ENCODE measurements at regions not wholly inside any gene's neighbourhood (a gene's known extent, or its start where the extent isn't known, plus 50 kb on each side); places are given as distances from the start of the nearest gene placed in this dataset.

DNA sequence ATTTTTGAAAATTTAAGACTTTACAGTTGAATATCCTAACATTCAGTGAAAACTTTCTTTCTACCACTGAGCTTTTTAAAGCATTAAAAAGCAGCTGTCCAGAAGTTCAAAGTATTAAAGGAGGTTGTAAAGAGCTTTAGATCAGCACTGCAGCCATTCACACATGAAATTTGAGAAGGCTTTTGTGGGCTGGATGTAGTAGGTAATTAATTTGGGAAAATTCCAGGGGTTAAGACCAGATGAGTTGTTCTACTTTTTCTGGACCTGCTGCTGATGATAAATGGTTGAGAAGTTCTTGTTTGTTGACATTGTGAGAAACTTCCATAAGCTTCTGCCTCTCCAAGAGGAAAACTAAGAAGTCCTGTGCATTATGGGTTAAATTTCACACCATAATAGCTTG, 1779.6 kb upstream of the PRR20A start:
- intact Hi-C loops (cut with micrococcal nuclease), result no loop called here
- Histone ChIP-seq H3K36me3 (ENCODE audit: insufficient read depth, low read length) (no peaks in the 10 kb centered on the region), H3K4me3 (ENCODE audit: low read length in 2 of 2) (no peak overlapping the region), H3K4me1 (ENCODE audit: insufficient read depth, low read length) (no peaks in the 10 kb centered on the region), H3K27me3 (ENCODE audit: insufficient read depth, low read length) (no peaks in the 10 kb centered on the region), H3K27ac (ENCODE audit: low read depth, low read length) (no peak overlapping the region), H3K9me3 (ENCODE audit: control insufficient read depth in 1 of 2, low read length in 2 of 2) (no peaks in the 10 kb centered on the region)
- Mint-ChIP-seq H3K36me3 (no peaks in the 10 kb centered on the region), H3K9me3 (peaks cover 0 to 24% (median 5%) of the 10 kb centered on the region in 8 donors), H3K27ac (no peak overlapping the region), H3K4me1 (no peaks in the 10 kb centered on the region), H3K27me3 (no peaks in the 10 kb centered on the region), H3K4me3 (no peak overlapping the region)
- CTCF ChIA-PET (ENCODE audit: partially characterized antibody), result no interaction called here
- POLR2A ChIA-PET (ENCODE audit: partially characterized antibody), result no interaction called here
- no peak for DNase-seq

DNA sequence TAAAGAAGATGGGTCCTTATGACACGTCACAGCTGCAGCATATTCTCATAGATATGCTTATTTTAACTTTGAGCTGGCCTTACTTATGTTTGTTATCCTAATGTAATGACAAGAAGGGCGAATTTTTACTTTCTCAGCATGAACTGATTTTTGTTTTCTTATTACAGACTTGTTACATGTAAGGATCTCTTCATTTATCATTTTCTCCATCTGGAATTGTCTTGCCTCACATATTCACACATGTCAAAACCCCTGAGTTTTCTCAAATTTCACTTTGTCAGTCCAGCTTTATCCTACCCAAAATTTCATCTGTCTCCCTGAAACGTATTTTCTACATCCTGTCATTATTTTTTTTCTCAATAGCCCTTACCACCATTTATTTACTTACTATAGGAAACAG, 1774.0 kb upstream of the PRR20A start:
- Histone ChIP-seq H3K27me3 (ENCODE audit: insufficient read depth, low read length) (no peaks in the 10 kb centered on the region), H3K36me3 (ENCODE audit: insufficient read depth, low read length) (no peaks in the 10 kb centered on the region), H3K4me3 (ENCODE audit: low read length in 2 of 2) (no peak overlapping the region), H3K27ac (ENCODE audit: low read depth, low read length) (no peak overlapping the region), H3K9me3 (ENCODE audit: control insufficient read depth in 1 of 2, low read length in 2 of 2) (no peaks in the 10 kb centered on the region), H3K4me1 (ENCODE audit: insufficient read depth, low read length) (no peaks in the 10 kb centered on the region)
- ChIA-PET POLR2A (ENCODE audit: partially characterized antibody) (no interaction called here), CTCF (ENCODE audit: partially characterized antibody) (no interaction called here)
- intact Hi-C loops (cut with micrococcal nuclease), result no loop called here
- peaks cover 0 to 11% (median 7%) of the 10 kb centered on the region in 8 donors for H3K9me3 Mint-ChIP-seq
- DNase-seq, result no peak
- H3K4me1 Mint-ChIP-seq, result no peaks in the 10 kb centered on the region
- H3K36me3 Mint-ChIP-seq, result no peaks in the 10 kb centered on the region
- H3K4me3 Mint-ChIP-seq, result no peak overlapping the region
- H3K27ac Mint-ChIP-seq, result no peak overlapping the region
- no peaks in the 10 kb centered on the region for H3K27me3 Mint-ChIP-seq

DNA sequence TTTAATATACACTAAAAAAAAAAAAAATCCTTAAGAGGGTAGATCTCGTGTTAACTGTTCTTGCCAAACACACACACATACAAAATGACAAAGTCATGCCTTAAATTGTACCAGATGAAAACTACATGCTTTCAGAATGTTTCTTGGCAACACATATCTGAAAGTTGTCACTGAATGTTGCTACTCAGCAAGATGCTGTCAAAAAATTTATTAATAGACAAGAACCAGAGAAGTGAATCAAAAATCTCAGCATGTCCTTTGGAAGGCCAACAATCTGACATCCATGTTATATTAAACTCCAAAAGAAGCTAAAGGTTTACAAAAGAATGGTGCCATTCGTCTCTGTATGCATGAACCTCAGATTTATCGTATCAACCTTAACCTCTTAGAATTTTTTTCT, 1746.2 kb upstream of the PRR20A start:
- H3K27me3 Mint-ChIP-seq, result no peaks in the 10 kb centered on the region
- Histone ChIP-seq H3K27ac (ENCODE audit: low read depth, low read length) (no peak overlapping the region), H3K4me1 (ENCODE audit: insufficient read depth, low read length) (no peaks in the 10 kb centered on the region), H3K36me3 (ENCODE audit: insufficient read depth, low read length) (no peaks in the 10 kb centered on the region), H3K4me3 (ENCODE audit: low read length in 2 of 2) (no peak overlapping the region), H3K27me3 (ENCODE audit: insufficient read depth, low read length) (no peaks in the 10 kb centered on the region), H3K9me3 (ENCODE audit: control insufficient read depth in 1 of 2, low read length in 2 of 2) (no peaks in the 10 kb centered on the region)
- no peak for DNase-seq
- CTCF ChIA-PET (ENCODE audit: partially characterized antibody), result no interaction called here
- intact Hi-C loops (cut with micrococcal nuclease), result no loop called here
- no peaks in the 10 kb centered on the region for H3K4me1 Mint-ChIP-seq
- no peak overlapping the region for H3K27ac Mint-ChIP-seq
- peaks cover 0 to 14% (median 6%) of the 10 kb centered on the region in 8 donors for H3K9me3 Mint-ChIP-seq
- no peaks in the 10 kb centered on the region for H3K36me3 Mint-ChIP-seq
- POLR2A ChIA-PET (ENCODE audit: partially characterized antibody), result no interaction called here
- H3K4me3 Mint-ChIP-seq, result no peak overlapping the region

DNA sequence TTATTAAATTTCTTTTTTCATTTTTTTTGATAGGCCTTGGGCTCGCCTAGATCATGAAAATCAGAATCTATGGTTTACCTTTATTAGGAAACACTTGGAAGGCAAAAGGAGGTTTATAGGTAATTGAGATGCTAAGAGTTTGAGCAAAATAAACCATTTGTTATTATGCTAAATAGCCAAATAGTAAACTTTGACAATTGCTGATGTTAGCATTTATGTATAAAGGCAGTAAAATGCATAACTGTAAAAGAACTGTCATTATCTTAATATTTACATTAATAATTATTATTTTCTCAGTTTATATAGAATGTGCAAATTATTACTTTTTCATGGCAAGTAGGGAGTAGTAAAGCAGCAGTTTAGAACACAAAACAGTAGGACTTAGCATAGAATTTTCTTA, 1737.8 kb upstream of the PRR20A start:
- Mint-ChIP-seq H3K36me3 (no peaks in the 10 kb centered on the region), H3K27ac (no peak overlapping the region), H3K27me3 (no peaks in the 10 kb centered on the region), H3K4me3 (no peak overlapping the region), H3K9me3 (peaks cover 0 to 17% (median 8%) of the 10 kb centered on the region in 8 donors), H3K4me1 (no peaks in the 10 kb centered on the region)
- Histone ChIP-seq H3K27me3 (ENCODE audit: insufficient read depth, low read length) (no peaks in the 10 kb centered on the region), H3K9me3 (ENCODE audit: control insufficient read depth in 1 of 2, low read length in 2 of 2) (no peaks in the 10 kb centered on the region), H3K4me1 (ENCODE audit: insufficient read depth, low read length) (no peaks in the 10 kb centered on the region), H3K27ac (ENCODE audit: low read depth, low read length) (no peak overlapping the region), H3K4me3 (ENCODE audit: low read length in 2 of 2) (no peak overlapping the region), H3K36me3 (ENCODE audit: insufficient read depth, low read length) (no peaks in the 10 kb centered on the region)
- no peak for DNase-seq
- ChIA-PET POLR2A (ENCODE audit: partially characterized antibody) (no interaction called here), CTCF (ENCODE audit: partially characterized antibody) (no interaction called here)
- intact Hi-C loops (cut with micrococcal nuclease), result no loop called here

DNA sequence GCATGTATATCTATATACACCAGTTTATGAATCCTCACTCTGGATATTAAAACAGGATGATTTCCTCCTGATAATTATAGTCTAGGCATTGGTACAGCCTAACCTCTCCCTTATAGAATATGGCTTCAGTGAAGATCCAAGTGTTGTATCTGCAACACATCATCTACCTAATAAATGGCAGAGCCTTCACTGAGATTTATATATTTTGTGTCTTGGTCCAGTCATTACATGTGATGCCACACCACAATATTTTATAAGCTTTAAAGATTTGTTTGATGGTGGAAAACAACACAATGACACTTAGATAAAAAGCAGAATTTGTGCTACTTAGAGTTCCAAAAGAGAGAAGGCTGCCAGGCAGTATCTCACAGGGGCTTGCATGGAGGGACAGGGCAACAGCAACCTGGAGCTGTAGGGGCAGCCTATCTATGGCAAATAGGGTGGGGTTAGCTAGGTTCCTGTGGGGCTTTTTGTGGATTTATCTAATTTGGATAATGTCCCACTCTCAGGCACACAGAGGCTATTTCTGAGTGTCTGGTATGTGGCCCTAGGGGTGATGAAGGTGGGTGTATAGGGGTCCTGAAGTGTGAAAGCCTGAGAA, 1736.7 kb upstream of the PRR20A start:
- Histone ChIP-seq H3K36me3 (ENCODE audit: insufficient read depth, low read length) (no peaks in the 10 kb centered on the region), H3K27ac (ENCODE audit: low read depth, low read length) (no peak overlapping the region), H3K4me1 (ENCODE audit: insufficient read depth, low read length) (no peaks in the 10 kb centered on the region), H3K9me3 (ENCODE audit: control insufficient read depth in 1 of 2, low read length in 2 of 2) (no peaks in the 10 kb centered on the region), H3K27me3 (ENCODE audit: insufficient read depth, low read length) (no peaks in the 10 kb centered on the region), H3K4me3 (ENCODE audit: low read length in 2 of 2) (no peak overlapping the region)
- Mint-ChIP-seq H3K36me3 (no peaks in the 10 kb centered on the region), H3K27me3 (no peaks in the 10 kb centered on the region), H3K4me3 (no peak overlapping the region), H3K9me3 (peaks cover 2 to 21% (median 9%) of the 10 kb centered on the region in 8 donors), H3K4me1 (no peaks in the 10 kb centered on the region), H3K27ac (no peak overlapping the region)
- intact Hi-C loops (cut with micrococcal nuclease), result no loop called here
- CTCF ChIA-PET (ENCODE audit: partially characterized antibody), result no interaction called here
- no peak for DNase-seq
- POLR2A ChIA-PET (ENCODE audit: partially characterized antibody), result no interaction called here

DNA sequence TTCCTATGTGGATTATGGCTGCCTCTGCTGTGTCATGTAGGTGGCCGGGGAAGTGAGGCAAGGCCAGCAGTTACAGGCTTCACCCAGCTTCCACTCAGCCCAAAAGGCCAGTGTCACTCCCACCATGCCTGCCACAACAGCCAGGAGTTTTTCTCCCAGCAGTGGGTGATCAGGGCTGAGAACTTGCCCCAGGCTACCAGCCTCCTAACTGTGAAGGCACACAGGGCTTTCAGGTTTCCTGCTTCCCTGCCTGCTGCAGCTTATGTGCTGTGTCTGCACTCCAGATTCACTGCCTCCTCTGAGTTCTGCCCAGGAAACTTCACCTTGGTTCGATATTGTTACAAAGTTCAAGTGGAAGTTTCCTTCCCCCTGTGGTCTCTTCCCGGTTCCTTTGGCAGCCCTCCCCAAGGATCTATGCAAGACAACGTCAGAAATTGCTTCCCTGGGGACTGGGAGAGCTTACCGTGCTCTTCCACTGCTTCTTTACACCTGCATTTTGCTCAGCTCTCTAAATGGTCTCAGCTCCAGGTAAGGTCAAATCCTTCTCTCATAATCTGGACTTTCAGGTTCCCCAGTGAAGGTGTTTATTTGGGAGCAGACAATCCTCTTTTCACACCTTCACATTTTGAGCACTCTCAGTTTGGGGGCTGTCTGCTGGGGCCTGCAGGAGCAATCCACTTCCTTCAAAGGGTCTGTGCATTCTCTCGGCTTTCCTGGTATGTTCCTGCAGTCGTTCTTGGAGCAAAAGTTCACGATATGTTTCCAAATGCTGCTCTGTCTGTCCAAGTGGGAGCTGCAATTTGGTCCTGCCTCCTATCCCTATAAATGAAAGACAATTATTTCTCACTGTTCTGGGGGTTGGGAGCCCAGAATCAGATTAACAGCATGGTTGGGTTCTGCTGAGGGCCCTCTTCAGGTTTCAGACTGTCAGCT, 1730.1 kb upstream of the PRR20A start:
- H3K4me1 Mint-ChIP-seq, result no peaks in the 10 kb centered on the region
- POLR2A ChIA-PET (ENCODE audit: partially characterized antibody), result no interaction called here

DNA sequence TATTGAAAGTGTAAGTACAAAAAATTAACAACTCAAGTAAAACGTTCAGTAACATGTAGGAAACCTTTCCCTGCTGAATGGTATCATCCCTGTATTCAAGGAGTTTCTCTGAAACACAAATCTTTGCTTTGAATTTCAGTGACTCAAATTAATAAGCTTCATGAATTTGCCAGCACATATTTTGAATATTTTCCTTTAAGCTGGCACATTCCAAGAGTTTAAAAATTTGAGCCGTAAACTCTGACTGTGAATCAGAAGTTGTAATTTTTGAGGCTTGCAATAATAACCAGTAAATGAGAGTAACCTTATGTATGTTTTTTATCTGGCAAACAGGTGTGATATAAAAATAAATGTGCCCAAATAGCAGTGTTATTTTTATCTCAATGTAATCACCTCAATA, 1722.6 kb upstream of the PRR20A start:
- no peak overlapping the region for H3K4me3 Mint-ChIP-seq
- H3K4me1 Mint-ChIP-seq, result no peaks in the 10 kb centered on the region
- peaks cover 0 to 5% (median 4%) of the 10 kb centered on the region in 8 donors for H3K9me3 Mint-ChIP-seq
- no peaks in the 10 kb centered on the region for H3K9me3 ChIP-seq (ENCODE audit: control insufficient read depth in 1 of 2, low read length in 2 of 2)
- H3K4me1 ChIP-seq (ENCODE audit: insufficient read depth, low read length), result no peaks in the 10 kb centered on the region
- intact Hi-C loops (cut with micrococcal nuclease), result no loop called here
- no peaks in the 10 kb centered on the region for H3K36me3 ChIP-seq (ENCODE audit: insufficient read depth, low read length)
- H3K4me3 ChIP-seq (ENCODE audit: low read length in 2 of 2), result no peak overlapping the region
- no peak for DNase-seq
- ChIA-PET POLR2A (ENCODE audit: partially characterized antibody) (no interaction called here), CTCF (ENCODE audit: partially characterized antibody) (no interaction called here)
- H3K27me3 ChIP-seq (ENCODE audit: insufficient read depth, low read length), result no peaks in the 10 kb centered on the region
- H3K27ac Mint-ChIP-seq, result no peak overlapping the region
- no peak overlapping the region for H3K27ac ChIP-seq (ENCODE audit: low read depth, low read length)
- no peaks in the 10 kb centered on the region for H3K36me3 Mint-ChIP-seq
- H3K27me3 Mint-ChIP-seq, result no peaks in the 10 kb centered on the region

More for the DNA sequence above, 1730.1 kb upstream of the PRR20A start:
- Histone ChIP-seq H3K36me3 (ENCODE audit: insufficient read depth, low read length) (no peaks in the 10 kb centered on the region), H3K4me1 (ENCODE audit: insufficient read depth, low read length) (no peaks in the 10 kb centered on the region), H3K9me3 (ENCODE audit: control insufficient read depth in 1 of 2, low read length in 2 of 2) (no peaks in the 10 kb centered on the region), H3K27me3 (ENCODE audit: insufficient read depth, low read length) (no peaks in the 10 kb centered on the region), H3K4me3 (ENCODE audit: low read length in 2 of 2) (no peak overlapping the region), H3K27ac (ENCODE audit: low read depth, low read length) (no peak overlapping the region)
- Mint-ChIP-seq H3K4me3 (no peak overlapping the region), H3K9me3 (peaks cover 2 to 17% (median 6%) of the 10 kb centered on the region in 8 donors), H3K27ac (no peak overlapping the region), H3K36me3 (no peaks in the 10 kb centered on the region), H3K27me3 (no peaks in the 10 kb centered on the region)
- CTCF ChIA-PET (ENCODE audit: partially characterized antibody), result no interaction called here
- DNase-seq, result peak in 1 of 5 donors; percentile 25
- intact Hi-C loops (cut with micrococcal nuclease), result no loop called here
